ENCODE measurements at regions not wholly inside any gene's neighbourhood (a gene's known extent, or its start where the extent isn't known, plus 50 kb on each side); places are given as distances from the start of the nearest gene placed in this dataset.
"Not testable (repeated sequence)": the region's sequence is repeated elsewhere in the genome, so short reads cannot be mapped to it uniquely, and the experiment has no call there.

- DNase-seq, result no peak
Measured at GRCh38 chr12:131364903-131365820, 345.7 kb upstream of the SFSWAP start.

GRCh38 chr12:131365821-131366260 is 345.0 kb upstream of the SFSWAP start:
- no peak for DNase-seq

GRCh38 chr12:131366261-131366871 is 344.5 kb upstream of the SFSWAP start:
- no peak for DNase-seq

GRCh38 chr12:131367067-131367982 is 343.6 kb upstream of the SFSWAP start:
- DNase-seq, result not testable (repeated sequence)

DNA sequence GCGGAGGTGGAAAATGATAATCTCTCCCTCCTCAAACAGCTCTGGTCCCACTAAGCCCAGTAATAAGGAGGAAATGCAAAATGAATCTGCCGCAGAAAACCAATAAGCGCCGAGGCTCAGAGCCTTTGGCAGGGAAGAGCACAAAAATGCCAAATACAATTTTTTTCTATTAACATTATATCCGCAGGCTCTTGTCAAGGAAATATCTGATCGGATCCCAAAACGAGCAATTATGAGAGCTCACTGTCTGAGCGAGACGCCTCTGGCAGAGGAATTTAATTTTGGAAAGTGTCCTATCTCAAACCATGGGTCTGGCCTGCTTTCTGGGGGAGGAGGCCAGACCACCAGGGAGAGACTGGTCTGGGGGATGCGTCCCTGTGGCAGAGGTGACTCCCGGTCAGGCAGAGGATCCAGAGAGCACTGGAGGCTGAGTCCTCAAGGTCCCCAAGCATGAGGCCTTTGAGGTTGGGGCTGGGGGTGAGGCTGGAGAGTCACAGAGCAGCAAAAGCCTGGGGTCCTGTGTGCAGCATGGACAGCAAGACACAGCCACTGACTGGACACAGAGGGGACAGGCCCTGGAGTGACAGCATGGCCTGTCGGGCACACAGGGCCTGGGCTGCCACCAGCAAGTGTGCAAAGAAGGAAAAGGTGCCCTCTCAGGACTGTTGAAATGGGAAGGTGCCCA is 342.8 kb upstream of the SFSWAP start:
- no peak for DNase-seq

GRCh38 chr12:131368668-131369071 is 342.2 kb upstream of the SFSWAP start:
- no peak for DNase-seq

DNA sequence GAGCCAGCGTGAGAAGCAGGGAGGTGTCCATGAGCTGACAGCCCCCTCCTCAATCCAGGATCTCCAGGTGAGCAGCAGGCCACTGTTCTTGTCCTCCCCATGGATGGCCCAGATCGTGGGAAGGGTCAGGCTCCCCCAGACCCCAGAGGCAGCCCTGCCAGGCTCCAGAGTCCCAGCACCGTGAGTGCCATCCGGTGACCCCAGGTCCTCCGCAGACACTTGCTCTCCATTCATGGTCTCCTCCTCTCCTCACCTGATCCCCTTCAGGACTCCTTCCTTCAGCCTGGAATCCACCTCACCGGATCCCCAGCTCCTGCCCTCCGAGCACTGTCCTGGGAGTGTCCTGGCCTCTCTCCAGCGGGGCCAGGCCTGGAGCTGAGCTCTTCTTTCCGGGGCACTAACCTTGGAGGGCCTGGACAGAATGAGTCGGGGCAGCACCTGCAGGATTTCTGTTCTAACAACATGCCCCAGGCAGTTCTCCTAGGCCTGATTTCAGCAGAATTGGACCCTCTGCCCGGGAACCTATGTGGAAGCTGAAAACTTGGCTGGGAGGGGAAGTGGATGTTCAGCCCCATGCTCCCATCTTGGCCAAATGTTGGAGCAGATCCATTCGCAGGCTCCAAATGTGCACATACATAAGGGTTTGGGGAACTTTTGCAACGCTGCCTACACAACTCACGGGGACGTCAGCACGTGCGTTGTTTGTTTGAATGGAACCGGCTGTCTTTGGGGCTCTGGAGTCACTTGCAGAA is 341.6 kb upstream of the SFSWAP start:
- DNase-seq, result no peak

DNA sequence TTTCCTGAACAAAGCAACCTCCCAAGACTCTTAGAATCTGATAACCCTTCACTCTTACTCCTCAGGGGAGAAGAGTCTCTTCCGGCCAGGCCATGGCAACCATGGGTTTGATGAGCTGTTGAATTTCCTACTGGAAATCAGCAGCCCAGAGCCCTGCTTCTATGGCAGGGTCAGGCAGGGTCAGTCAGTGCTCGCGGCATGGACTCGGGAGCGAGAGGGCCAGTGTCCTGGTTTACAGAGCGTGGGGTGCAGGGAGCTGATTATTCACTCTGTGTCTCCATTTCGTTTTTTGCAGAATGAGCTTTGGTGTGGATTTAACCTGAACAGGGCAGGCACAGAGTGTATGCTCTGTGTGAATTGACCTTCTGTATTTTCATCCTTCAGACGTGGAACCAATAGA is 340.6 kb upstream of the SFSWAP start:
- no peak for DNase-seq

DNA sequence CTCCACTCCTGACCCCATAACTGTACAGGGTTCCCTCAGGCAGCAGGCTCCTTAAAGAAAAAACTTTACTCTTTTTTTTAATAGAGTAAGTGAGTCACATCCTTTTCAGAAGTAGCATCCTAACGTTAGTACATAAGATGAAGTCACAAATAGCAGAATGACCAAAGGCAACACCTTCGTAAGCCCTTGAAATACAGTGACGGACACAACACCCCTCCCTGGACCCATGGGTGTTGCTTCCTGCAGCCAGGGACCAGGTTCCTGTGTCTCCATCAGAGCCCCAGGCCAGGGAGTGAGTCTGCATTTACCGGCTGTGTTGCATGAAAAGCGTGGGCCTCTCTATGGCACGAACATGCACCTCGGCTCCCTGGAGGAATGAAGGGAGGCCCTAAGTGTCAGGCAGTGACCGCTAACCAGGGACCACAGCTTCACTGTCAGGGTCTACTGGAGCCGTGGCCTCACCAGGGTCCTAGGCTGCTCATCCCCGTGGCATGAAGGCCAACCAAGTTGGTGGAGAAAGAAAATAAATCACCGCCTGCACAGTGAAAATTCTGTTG is 340.0 kb upstream of the SFSWAP start:
- no peak for DNase-seq

GRCh38 chr12:131371401-131372170 is 339.3 kb upstream of the SFSWAP start:
- no peak for DNase-seq

- no peak for DNase-seq
Measured at GRCh38 chr12:131372171-131372475, 338.8 kb upstream of the SFSWAP start.

- DNase-seq, result no peak
Measured at GRCh38 chr12:131372706-131373195, 338.1 kb upstream of the SFSWAP start.

DNA sequence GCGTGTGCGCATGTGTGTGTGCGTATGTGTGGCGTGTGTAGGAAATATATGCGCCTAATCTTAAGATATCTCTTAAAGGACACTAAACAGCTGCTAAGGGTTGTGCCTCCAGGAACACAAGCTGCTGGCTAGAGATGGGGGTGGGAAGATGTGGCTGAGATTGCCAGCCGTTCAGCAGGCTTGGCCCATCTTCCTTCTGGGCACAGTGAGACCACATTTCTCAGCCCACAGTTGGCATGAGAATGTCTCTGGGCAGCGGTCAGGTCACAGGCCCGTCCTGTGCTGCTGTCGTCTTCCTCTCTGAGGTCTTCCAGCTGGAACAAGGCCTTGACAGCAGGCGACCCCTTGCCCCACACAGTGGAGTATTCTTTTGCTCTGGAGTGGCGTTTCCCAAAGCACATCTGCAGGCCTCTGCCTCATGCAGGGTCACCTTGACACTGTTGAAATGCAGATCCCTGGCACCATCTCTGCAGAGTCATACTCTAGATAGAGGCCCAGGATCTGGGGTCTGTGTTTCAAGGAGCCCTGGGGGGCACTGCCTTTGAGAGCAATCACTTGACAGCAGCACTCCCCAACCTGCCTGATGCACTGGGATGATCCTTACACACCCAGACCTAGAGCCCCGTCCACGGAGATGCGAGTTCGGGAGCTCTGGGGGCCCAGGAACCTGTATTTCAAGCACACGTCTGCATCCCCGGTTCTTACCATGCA is 335.5 kb upstream of the SFSWAP start:
- no peak for DNase-seq

DNA sequence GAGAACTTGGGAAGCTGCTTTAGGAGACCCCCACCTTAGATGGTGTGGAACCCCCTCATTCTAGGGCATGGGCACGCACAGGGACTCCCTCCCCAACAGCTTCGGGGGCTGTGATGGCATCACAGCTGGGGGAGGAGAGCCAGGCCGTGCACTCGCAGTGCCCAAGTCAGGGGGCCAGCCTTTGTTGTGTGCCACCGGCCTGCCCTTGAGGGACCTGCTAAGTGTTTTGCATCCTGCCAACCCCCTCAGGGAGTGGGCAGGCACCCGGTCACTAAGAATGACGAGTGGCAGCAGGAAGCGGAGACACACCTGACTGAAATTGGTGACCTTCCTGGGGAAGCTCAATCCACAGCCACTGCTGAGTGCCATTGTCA is 334.9 kb upstream of the SFSWAP start:
- DNase-seq, result no peak

GRCh38 chr12:131378176-131378842 is 332.6 kb upstream of the SFSWAP start:
- no peak for DNase-seq

GRCh38 chr12:131378861-131379665 is 331.8 kb upstream of the SFSWAP start:
- DNase-seq, result no peak

GRCh38 chr12:131379738-131380137 is 331.2 kb upstream of the SFSWAP start:
- no peak for DNase-seq

- no peak for DNase-seq
Measured at GRCh38 chr12:131380220-131380964, 330.5 kb upstream of the SFSWAP start.

All from CD4-positive, alpha-beta T cell treated with Interferon gamma for 1 hour (primary cell).